OCI-LY7 (cell line): ENCODE measurements at regions not wholly inside any gene's neighbourhood (a gene's known extent, or its start where the extent isn't known, plus 50 kb on each side); places are given as distances from the start of the nearest gene placed in this dataset.

Source experiments
- CTCF ChIP-seq: fragments of 200-600 bp; sonication (generic); conservative IDR thresholded peaks from 2 replicates; pipeline ENCODE4 v1.5.1; 2014; ENCODE audit warnings: mild to moderate bottlenecking, antibody characterized with exemption, low read length, moderate library complexity, mixed read lengths
- EZH2phosphoT487 ChIP-seq: fragments of 200-600 bp; sonication (generic); IDR thresholded peaks from 2 replicates; pipeline ENCODE4 v1.6.1; 2018; ENCODE audit warnings: low read depth, borderline replicate concordance, mild to moderate bottlenecking, mixed run types, antibody characterized with exemption, low read length, moderate library complexity, mixed read lengths

DNA sequence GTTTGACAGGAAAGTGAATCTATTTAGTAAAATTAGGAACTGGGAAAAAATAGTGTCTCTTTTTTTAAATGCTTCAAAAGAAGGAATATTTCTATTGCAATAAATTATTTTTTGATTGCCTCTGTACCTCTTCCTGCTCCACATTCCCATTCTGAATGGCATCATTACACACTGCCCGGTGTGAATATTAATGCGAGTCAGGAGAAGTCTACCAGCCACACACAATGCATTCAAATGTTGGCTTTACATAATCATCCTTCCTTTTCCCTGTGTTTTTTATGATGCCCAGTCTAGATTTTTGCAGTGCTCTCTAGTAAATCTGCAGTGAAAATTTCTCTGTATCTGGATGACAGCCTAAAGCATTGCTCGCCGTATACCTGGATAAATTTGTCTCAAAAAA lies 118.9 kb downstream of the SAMD5 start:
- TF ChIP-seq CTCF = no peak
- no peak for TF ChIP-seq EZH2phosphoT487
